Middle frontal gyrus (tissue), 1 donor: ENCODE measurements at regions not wholly inside any gene's neighbourhood (a gene's known extent, or its start where the extent isn't known, plus 50 kb on each side); places are given as distances from the start of the nearest gene placed in this dataset.

Source experiments
- DNase-seq: peaks from one replicate; pipeline ENCODE4 v3.0.0-alpha.2; 2015; ENCODE audit warnings: low spot score; ENCODE audit errors: extremely low spot score

GRCh38 chr4:23194751-23195150, 502.0 kb downstream of the GBA3 start:
- DNase-seq: no peak

DNA sequence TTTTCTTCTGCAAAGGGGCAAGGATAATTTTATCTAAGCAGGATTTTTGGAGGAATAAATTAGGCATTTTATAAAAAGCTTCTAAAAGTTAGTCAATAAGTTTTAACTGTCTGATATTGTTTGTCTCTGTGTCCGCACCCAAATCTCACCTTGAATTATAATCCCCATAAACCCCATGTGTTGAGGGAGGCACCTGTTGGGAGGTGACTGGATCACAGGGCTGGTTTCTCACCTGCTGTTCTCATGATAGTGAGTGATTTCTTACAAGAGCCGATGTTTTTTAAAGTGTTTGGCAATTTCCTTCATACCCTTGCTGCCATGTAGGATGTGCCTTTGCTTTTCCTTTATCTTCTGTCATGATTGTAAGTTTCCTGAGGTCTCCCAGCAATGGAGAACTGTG, 481.4 kb downstream of the GBA3 start:
- no peak for DNase-seq

DNA sequence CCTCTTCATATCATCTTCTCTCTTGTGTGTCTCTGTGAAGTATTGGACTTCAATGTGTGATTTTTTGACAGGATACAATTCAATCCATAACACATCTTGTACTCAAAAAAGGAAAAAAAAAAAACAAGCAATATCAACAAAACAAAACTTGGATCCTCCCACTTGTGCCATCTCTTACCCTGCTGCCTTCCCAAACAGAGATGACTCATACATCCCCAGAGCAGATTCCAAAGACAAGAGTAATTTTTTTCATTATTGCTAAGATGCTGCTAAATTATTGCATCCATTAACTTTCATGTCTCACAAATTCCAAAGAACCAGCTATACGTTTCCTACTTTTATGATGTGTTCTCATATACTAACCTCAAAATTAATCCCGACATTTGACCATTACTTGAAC, 479.2 kb downstream of the GBA3 start:
- DNase-seq: no peak

GRCh38 chr4:23169608-23170311, 477.0 kb downstream of the GBA3 start:
- DNase-seq: no peak

DNA sequence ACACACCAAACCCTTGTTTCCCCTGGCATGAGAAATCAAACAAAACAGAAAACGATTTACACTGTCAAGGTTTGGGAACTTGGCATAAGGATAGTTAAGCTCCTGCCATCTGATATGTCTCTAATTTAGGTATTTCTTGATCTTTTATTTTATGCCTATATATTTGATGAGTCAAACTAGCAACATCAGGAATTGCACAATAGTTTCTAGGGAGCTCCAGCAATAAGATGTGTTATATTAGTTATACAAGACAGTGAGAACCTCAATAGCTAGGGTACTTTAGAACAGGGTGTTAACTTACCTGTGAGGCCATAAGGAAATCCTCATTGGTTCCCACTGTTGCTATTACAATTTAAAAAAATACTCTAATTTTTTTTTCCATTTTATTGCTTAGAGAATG, 474.2 kb downstream of the GBA3 start:
- no peak for DNase-seq

- DNase-seq: no peak
Observed at GRCh38 chr4:23166407-23166806, 473.7 kb downstream of the GBA3 start.

- no peak for DNase-seq
Observed at GRCh38 chr4:23165669-23166068, 472.9 kb downstream of the GBA3 start.

- no peak for DNase-seq
Observed at GRCh38 chr4:23163647-23164436, 471.1 kb downstream of the GBA3 start.

- no peak for DNase-seq
Observed at GRCh38 chr4:23162275-23162674, 469.5 kb downstream of the GBA3 start.

DNA sequence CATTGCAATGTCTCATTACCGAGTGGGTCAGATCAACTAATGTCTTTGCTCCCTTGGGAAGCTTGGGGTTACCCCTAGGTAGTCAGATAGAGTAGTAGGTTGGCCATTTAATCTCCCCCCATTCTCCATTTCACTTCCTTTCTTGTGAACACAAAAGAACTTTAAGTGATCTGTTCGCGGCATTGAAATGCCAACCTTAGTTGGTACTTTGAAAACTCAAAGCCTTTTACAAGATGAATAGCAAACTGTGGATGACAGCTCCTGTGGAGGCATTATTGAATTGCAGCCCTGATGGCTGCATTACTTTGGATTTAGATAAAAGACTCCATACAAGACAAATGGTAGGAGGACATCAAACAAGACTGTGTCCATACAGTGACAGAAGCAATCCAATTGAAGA, 469.1 kb downstream of the GBA3 start:
- no peak for DNase-seq

- DNase-seq: no peak
Observed at GRCh38 chr4:23153076-23153475, 460.3 kb downstream of the GBA3 start.

- DNase-seq: no peak
Observed at GRCh38 chr4:23149815-23150214, 457.1 kb downstream of the GBA3 start.

GRCh38 chr4:23144707-23145106, 452.0 kb downstream of the GBA3 start:
- DNase-seq: no peak

GRCh38 chr4:23135792-23136645, 443.3 kb downstream of the GBA3 start:
- peak; percentile 23 for DNase-seq

DNA sequence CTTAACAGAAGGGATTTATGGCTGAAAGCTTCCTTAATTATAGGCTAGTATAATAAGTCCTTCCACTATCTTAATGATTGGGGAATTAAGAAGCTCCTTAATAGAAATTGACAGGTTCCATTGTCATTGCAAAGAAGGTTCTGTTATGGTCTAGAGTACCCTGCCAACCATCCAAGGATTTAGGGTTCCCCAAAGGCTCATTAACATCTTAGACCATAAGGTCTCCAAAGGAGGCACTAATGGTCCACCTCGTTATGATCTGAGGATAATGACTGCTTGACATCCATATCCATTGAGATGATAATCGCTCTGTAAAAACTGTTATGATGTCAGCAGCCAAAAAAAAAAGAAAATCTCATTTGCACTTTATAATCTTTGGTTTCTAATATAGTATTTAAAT, 441.6 kb downstream of the GBA3 start:
- no peak for DNase-seq

GRCh38 chr4:23130845-23131244, 438.1 kb downstream of the GBA3 start:
- DNase-seq: no peak

- no peak for DNase-seq
Observed at GRCh38 chr4:23125118-23125517, 432.4 kb downstream of the GBA3 start.

GRCh38 chr4:23122666-23123400, 430.1 kb downstream of the GBA3 start:
- DNase-seq: no peak

DNA sequence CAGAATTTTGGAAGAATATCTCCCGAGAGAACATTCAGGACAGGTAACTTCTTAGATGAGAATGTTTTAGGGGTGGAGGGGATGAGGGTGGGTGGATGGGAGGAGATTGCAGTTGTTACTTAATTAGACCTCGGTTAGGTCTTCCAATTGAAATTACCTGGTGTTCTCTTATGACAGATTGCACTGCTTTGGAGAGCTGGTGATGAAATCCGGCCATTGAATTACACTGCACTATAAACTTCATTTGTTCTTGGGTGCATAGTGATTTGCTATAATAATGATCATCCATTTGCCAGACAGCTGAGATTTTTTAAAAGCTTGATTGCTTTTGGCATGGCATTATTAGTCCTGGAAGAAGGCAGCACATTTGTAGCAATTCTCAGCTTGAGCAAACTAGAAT, 427.6 kb downstream of the GBA3 start:
- DNase-seq: no peak

DNA sequence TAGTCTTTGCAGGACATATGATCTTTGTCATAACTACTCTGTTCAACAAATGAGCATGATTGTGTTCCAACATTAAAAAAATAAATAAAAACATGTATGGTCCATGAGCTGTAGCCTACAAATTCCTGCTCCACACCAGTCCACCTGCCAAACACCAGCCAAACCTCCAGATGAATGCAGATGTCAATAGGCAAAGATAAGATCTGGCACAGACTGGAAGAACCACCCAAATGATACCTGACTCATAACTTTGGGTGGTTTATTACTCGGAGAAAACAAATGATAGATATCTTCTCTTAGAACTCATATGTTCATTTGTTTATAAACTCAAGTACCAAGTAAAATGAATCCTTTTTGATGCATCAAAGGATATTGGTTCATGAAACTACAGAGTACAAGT, 425.1 kb downstream of the GBA3 start:
- DNase-seq: no peak

DNA sequence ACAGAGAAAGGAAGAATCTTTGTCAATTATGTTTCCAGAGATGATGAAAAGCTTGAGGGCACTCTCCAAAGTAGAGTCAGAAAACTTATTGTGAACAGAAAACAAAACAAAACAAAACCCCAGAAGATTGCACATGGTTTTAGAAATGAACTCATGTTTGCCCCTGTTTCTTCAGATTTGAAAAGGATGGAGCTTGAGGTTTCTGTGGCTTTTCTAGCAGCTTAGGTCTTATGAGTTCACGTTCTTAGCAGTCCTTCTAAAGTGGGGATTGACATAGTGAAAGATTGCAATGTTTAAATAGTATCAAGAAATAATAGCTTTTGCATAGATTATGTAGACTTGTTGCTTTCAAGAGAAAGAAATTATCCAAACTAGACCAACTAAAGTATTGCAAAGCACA, 421.8 kb downstream of the GBA3 start:
- DNase-seq: no peak
